ENCODE measurements at regions not wholly inside any gene's neighbourhood (a gene's known extent, or its start where the extent isn't known, plus 50 kb on each side); places are given as distances from the start of the nearest gene placed in this dataset.

DNA sequence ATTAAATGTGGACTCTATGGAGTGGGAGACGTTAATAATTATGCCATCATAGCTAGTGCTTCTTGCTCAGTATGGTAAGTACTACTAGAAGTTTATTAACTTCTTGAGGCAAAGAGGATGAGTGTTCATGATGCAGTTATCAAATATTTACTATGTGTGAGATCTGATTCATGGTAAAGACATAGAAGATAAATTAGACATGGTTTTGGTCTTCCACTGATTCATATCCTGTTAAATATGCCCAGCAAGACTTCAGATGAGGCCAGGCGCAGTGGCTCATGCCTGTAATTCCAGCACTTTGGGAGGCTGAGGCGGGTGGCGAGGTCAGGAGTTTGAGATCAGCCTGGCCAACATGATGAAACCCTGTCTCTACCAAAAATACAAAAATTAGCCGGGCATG is 547.1 kb upstream of the ANKRD30A start:
- no peak for DNase-seq
- H3K36me3 ChIP-seq = no peaks in the 10 kb centered on the region
- no peaks in the 10 kb centered on the region for H3K9me3 ChIP-seq (ENCODE audit: severe bottlenecking)
- H3K4me3 ChIP-seq (ENCODE audit: low read depth, low read length) = no peak overlapping the region
- TF ChIP-seq, protein P1, sequence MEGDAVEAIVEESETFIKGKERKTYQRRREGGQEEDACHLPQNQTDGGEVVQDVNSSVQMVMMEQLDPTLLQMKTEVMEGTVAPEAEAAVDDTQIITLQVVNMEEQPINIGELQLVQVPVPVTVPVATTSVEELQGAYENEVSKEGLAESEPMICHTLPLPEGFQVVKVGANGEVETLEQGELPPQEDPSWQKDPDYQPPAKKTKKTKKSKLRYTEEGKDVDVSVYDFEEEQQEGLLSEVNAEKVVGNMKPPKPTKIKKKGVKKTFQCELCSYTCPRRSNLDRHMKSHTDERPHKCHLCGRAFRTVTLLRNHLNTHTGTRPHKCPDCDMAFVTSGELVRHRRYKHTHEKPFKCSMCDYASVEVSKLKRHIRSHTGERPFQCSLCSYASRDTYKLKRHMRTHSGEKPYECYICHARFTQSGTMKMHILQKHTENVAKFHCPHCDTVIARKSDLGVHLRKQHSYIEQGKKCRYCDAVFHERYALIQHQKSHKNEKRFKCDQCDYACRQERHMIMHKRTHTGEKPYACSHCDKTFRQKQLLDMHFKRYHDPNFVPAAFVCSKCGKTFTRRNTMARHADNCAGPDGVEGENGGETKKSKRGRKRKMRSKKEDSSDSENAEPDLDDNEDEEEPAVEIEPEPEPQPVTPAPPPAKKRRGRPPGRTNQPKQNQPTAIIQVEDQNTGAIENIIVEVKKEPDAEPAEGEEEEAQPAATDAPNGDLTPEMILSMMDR (IDR thresholded peaks at IDR 0.05; ENCODE audit: low read depth, low read length) = no peak
- H3K27ac ChIP-seq = no peak overlapping the region
- H3K27me3 ChIP-seq (ENCODE audit: insufficient read depth, low read depth, severe bottlenecking) = no peaks in the 10 kb centered on the region

DNA sequence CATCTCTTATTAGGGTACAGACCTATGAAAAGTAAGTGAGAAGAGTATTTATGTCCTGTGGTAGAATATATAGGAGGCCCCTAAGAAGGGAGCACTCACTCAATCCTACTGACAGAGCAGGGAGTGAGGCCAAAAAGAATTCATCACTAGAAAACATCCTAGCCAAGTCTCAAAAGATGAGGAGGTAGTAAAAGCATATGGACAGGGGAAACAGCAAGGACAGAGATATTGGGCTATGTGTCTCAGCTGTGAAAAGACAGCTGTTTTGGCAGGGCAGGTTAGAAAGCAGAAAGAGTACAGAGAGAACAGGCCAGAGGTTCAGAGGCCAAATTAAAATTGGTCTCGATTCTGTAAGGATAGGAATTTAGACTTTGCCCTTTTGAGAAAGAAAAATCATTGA is 548.3 kb upstream of the ANKRD30A start:
- Histone ChIP-seq H3K27ac (no peak overlapping the region), H3K36me3 (no peaks in the 10 kb centered on the region), H3K9me3 (ENCODE audit: severe bottlenecking) (no peaks in the 10 kb centered on the region), H3K27me3 (ENCODE audit: insufficient read depth, low read depth, severe bottlenecking) (no peaks in the 10 kb centered on the region), H3K4me3 (ENCODE audit: low read depth, low read length) (no peak overlapping the region)
- TF ChIP-seq, protein P1 (IDR thresholded peaks at IDR 0.05; ENCODE audit: low read depth, low read length) = no peak
- no peak for DNase-seq

DNA sequence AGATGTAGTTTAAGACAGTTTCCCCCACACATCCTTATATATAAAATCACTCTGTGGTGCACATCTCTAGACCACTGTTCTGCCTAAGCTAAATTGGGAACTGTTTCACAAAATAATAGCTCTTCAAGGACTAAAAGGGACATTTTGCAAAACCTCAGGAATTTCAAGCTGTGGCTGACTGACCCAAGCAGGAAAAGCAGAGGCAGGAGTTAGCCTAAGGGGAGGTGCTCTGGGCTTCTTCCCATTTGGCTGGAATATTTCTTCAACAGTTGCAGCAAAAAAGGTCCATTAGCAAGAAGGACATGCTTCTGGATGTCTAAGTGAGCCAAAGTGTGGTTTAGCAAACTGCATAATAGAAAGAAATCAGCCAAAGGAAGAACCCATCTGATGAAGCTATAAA is 551.2 kb upstream of the ANKRD30A start:
- TF ChIP-seq, protein P1 (IDR thresholded peaks at IDR 0.05; ENCODE audit: low read depth, low read length) = no peak
- no peak overlapping the region for H3K4me3 ChIP-seq (ENCODE audit: low read depth, low read length)
- no peaks in the 10 kb centered on the region for H3K36me3 ChIP-seq
- no peaks in the 10 kb centered on the region for H3K9me3 ChIP-seq (ENCODE audit: severe bottlenecking)
- H3K27ac ChIP-seq = no peak overlapping the region
- no peaks in the 10 kb centered on the region for H3K27me3 ChIP-seq (ENCODE audit: insufficient read depth, low read depth, severe bottlenecking)
- no peak for DNase-seq

DNA sequence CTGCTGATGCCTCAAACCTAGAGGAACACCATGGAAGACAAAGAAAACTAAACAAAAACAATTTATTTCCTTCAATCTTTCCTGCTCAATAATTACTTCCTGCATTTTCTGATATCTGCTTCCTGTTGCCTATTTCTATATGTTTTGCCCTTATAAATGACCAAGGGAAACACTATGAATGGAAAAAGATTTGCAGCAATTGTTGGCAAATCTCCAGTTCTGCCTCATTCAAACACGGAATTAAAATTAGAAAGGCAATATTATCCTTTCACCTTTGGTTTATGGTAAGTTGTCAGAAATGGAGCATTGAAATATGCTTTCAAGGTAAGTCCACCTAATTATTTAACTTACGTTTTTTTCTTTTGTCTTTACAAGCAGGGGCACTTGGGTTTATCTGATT is 552.2 kb upstream of the ANKRD30A start:
- H3K27ac ChIP-seq = no peak overlapping the region
- H3K27me3 ChIP-seq (ENCODE audit: insufficient read depth, low read depth, severe bottlenecking) = no peaks in the 10 kb centered on the region
- TF ChIP-seq, protein P1 (IDR thresholded peaks at IDR 0.05; ENCODE audit: low read depth, low read length) = no peak
- H3K9me3 ChIP-seq (ENCODE audit: severe bottlenecking) = no peaks in the 10 kb centered on the region
- H3K36me3 ChIP-seq = no peaks in the 10 kb centered on the region
- DNase-seq = no peak
- H3K4me3 ChIP-seq (ENCODE audit: low read depth, low read length) = no peak overlapping the region

DNA sequence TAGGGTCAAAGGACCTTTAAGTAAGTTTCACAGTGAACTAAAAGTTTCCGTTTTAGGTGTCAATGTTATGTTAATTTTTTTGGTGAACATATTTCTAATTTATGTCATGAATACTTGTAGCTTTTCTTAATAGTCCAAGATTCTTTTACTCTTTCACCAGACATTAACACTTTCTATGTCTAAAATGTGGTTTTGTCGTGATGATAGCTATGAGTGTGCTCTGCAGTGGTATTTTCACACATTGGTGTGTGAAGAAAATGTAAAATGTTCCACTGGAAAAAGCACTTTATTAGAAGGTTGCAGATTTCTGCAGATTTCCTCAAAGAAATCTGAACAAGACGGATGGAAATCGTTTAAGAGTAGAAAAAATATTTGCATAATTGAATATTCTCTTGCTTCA is 561.0 kb upstream of the ANKRD30A start:
- no peaks in the 10 kb centered on the region for H3K36me3 ChIP-seq
- no peak overlapping the region for H3K4me3 ChIP-seq (ENCODE audit: low read depth, low read length)
- TF ChIP-seq, protein P1 (IDR thresholded peaks at IDR 0.05; ENCODE audit: low read depth, low read length) = no peak
- H3K9me3 ChIP-seq (ENCODE audit: severe bottlenecking) = no peaks in the 10 kb centered on the region
- no peaks in the 10 kb centered on the region for H3K27me3 ChIP-seq (ENCODE audit: insufficient read depth, low read depth, severe bottlenecking)
- DNase-seq = no peak
- H3K27ac ChIP-seq = no peak overlapping the region
